Natural killer cell (primary cell): ENCODE measurements at regions not wholly inside any gene's neighbourhood (a gene's known extent, or its start where the extent isn't known, plus 50 kb on each side); places are given as distances from the start of the nearest gene placed in this dataset.

ENCODE experiments used
- ATAC-seq, 3 donors: fragments of 150-1000 bp in 2 of 3; fragments of 200-7000 bp in 1 of 3; cut with Tn5 transposase; 1 replicate in 1 of 3; 2 replicates in 2 of 3; pipeline ENCODE4 v1.10.0; 2021; ENCODE audit warnings: mild to moderate bottlenecking in 2 of 3, moderate library complexity in 2 of 3
- DNase-seq, 2 donors: peaks; one replicate each; pipeline versions ENCODE4 v3.0.0 to v3.0.0-alpha.2; 2013 to 2021; ENCODE audit warnings: mixed read lengths in 1 of 2
- H3K27ac ChIP-seq: one replicate; pipeline ENCODE4 v1.5.1; 2013; ENCODE audit warnings: mild to moderate bottlenecking, low read length
- H3K27me3 ChIP-seq: one replicate; pipeline ENCODE4 v1.6.1; 2013; ENCODE audit warnings: low read length; ENCODE audit not compliant: control insufficient read depth, insufficient read depth
- H3K36me3 ChIP-seq: one replicate; pipeline ENCODE4 v1.6.1; 2013; ENCODE audit warnings: low read length; ENCODE audit not compliant: control insufficient read depth, insufficient read depth
- H3K4me1 ChIP-seq: one replicate; pipeline ENCODE4 v1.6.1; 2013; ENCODE audit warnings: low read length; ENCODE audit not compliant: control insufficient read depth, insufficient read depth
- H3K4me3 ChIP-seq: one replicate; pipeline ENCODE4 v1.5.1; 2013; ENCODE audit warnings: low read length
- H3K9me3 ChIP-seq: one replicate; pipeline ENCODE4 v1.6.1; 2013; ENCODE audit warnings: low read length; ENCODE audit not compliant: control insufficient read depth, insufficient read depth
- H3K27ac Mint-ChIP-seq, 2 donors: one replicate each; pipeline ENCODE4 v1.8.0; 2022; ENCODE audit warnings: mild to moderate bottlenecking in 2 of 2, mixed read lengths in 2 of 2, moderate library complexity in 1 of 2
- H3K27me3 Mint-ChIP-seq, 2 donors: one replicate each; pipeline ENCODE4 v1.8.0; 2022; ENCODE audit warnings: low read depth in 2 of 2, mixed read lengths in 2 of 2
- H3K36me3 Mint-ChIP-seq: one replicate; pipeline ENCODE4 v1.8.0; 2022; ENCODE audit warnings: mixed read lengths
- H3K4me1 Mint-ChIP-seq, 2 donors: one replicate each; pipeline ENCODE4 v1.8.0; 2022; ENCODE audit warnings: mixed read lengths in 2 of 2
- H3K4me3 Mint-ChIP-seq: one replicate; pipeline ENCODE4 v1.8.0; 2022; ENCODE audit warnings: mild to moderate bottlenecking, moderate library complexity, mixed read lengths
- H3K9me3 Mint-ChIP-seq, 2 donors: one replicate each; pipeline ENCODE4 v1.8.0; 2022; ENCODE audit warnings: mixed read lengths in 2 of 2
- CTCF ChIP-seq: fragments of 200-600 bp; IDR thresholded peaks from one replicate; pipeline ENCODE4 v1.8.0; 2022; ENCODE audit warnings: antibody characterized with exemption
- WGBS: methylation state at CpG from one replicate; pipeline ENCODE4 v1.1.7; 2013; ENCODE audit warnings: missing lambda C conversion rate; ENCODE audit not compliant: insufficient coverage; 5-methylcytosine and 5-hydroxymethylcytosine counted together
- intact Hi-C: fragments of 100-400 bp; cut with micrococcal nuclease; formaldehyde crosslinking; loops from one replicate; pipeline ENCODE4 v1.14.2; 2022

DNA sequence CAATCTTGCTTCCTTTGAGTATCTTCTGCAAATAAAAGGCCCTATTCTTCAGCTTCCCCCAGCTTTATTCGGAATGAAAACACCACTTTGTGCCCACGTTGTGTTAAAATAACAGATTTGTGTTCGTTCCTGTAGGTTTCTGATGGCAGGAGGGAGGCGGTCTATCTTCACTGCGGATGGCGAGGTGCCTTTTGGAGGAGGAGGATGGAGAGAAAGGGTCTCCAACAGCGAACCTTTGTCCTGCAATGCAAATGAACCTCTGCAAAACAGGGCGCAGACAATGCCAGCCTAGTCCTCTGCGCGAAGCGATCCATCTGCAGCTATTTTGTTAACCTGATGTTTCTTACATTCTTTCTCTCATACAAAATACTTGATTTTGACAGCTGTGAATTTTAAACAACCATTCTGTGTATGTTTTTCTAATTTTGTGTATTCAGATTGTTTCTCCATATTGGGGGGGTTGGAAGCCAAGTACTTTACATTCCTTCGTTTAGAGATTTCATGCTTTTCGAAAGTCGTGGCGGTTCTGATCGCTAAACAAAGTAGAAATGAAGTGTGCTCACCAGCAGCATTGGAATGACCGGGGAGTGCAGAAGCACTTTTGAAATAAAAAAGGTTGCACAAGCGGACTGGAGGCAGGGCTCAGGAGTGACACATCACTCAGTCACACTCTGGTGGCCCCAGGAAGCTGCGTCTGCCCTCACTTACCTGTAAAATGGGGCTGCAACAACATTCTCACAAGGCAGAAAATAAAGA is 279.0 kb upstream of the IRX5 start:
- ATAC-seq: no peak
- Mint-ChIP-seq H3K27me3 (peaks cover 9 to 29% of the 10 kb centered on the region in 2 donors), H3K4me3 (no peak overlapping the region), H3K36me3 (no peaks in the 10 kb centered on the region), H3K4me1 (no peaks in the 10 kb centered on the region), H3K9me3 (no peaks in the 10 kb centered on the region), H3K27ac (no peak overlapping the region)
- TF ChIP-seq CTCF: no peak
- no peak for DNase-seq
- Histone ChIP-seq H3K4me3 (no peak overlapping the region), H3K4me1 (no peaks in the 10 kb centered on the region), H3K27me3 (no peaks in the 10 kb centered on the region), H3K9me3 (no peaks in the 10 kb centered on the region), H3K36me3 (no peaks in the 10 kb centered on the region), H3K27ac (no peak overlapping the region)
- WGBS: 54% methylated on average over 19 of the region's 19 CpGs
- intact Hi-C loops: no loop called here

DNA sequence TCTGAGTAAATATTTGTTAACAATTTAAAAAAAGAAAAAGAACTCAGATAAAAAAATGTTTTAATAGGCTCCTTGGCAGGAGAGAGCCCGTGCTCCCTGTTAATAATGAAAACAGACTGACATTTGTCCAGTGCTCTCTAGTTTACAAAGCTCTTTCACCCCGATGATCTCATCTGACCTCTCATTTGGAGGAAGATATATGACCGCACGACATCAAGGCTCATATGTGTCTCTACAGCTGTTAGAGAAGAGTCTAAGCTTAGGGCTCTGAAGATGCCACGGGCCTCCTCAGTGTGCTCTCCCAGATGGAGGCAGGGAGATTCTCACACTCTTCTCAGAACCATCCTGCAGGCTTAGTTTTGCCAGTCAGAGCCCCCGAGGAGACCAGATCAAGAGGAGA is 280.8 kb upstream of the IRX5 start:
- Mint-ChIP-seq H3K36me3 (no peaks in the 10 kb centered on the region), H3K4me3 (no peak overlapping the region), H3K9me3 (no peaks in the 10 kb centered on the region), H3K27ac (no peak overlapping the region), H3K4me1 (no peaks in the 10 kb centered on the region), H3K27me3 (peaks cover 9 to 12% of the 10 kb centered on the region in 2 donors)
- ATAC-seq (no peak), DNase-seq (no peak)
- H3K27me3 ChIP-seq: no peaks in the 10 kb centered on the region
- no peaks in the 10 kb centered on the region for H3K4me1 ChIP-seq
- no peak overlapping the region for H3K4me3 ChIP-seq
- H3K27ac ChIP-seq: no peak overlapping the region
- no peak for TF ChIP-seq CTCF
- H3K36me3 ChIP-seq: no peaks in the 10 kb centered on the region
- 89% methylated on average over 4 of the region's 6 CpGs for WGBS
- no peaks in the 10 kb centered on the region for H3K9me3 ChIP-seq
- intact Hi-C loops: no loop called here

- Mint-ChIP-seq H3K4me3 (no peak overlapping the region), H3K9me3 (no peaks in the 10 kb centered on the region), H3K27me3 (peaks cover 0 to 10% of the 10 kb centered on the region in 2 donors), H3K4me1 (no peaks in the 10 kb centered on the region), H3K27ac (no peak overlapping the region), H3K36me3 (no peaks in the 10 kb centered on the region)
- Histone ChIP-seq H3K4me3 (no peak overlapping the region), H3K4me1 (no peaks in the 10 kb centered on the region), H3K9me3 (no peaks in the 10 kb centered on the region), H3K27me3 (no peaks in the 10 kb centered on the region), H3K27ac (no peak overlapping the region), H3K36me3 (no peaks in the 10 kb centered on the region)
- no peak for DNase-seq
- no peak for ATAC-seq
- intact Hi-C loops: no loop called here
- 75% methylated on average over 10 of the region's 10 CpGs for WGBS
- no peak for TF ChIP-seq CTCF
These were observed 282.1 kb upstream of the IRX5 start for GRCh38 chr16:54648575-54648974.

GRCh38 chr16:54647725-54648221 is 282.9 kb upstream of the IRX5 start:
- no peak for TF ChIP-seq CTCF
- no peaks in the 10 kb centered on the region for H3K9me3 Mint-ChIP-seq
- H3K36me3 Mint-ChIP-seq: no peaks in the 10 kb centered on the region
- Histone ChIP-seq H3K4me1 (no peaks in the 10 kb centered on the region), H3K9me3 (no peaks in the 10 kb centered on the region), H3K27me3 (no peaks in the 10 kb centered on the region), H3K4me3 (no peak overlapping the region), H3K27ac (no peak overlapping the region), H3K36me3 (no peaks in the 10 kb centered on the region)
- ATAC-seq: no peak
- no peak overlapping the region for H3K27ac Mint-ChIP-seq
- H3K4me3 Mint-ChIP-seq: no peak overlapping the region
- intact Hi-C loops: no loop called here
- H3K4me1 Mint-ChIP-seq: no peaks in the 10 kb centered on the region
- 55% methylated on average over 1 of the region's 3 CpGs for WGBS
- DNase-seq: no peak
- H3K27me3 Mint-ChIP-seq: peaks cover 0 to 13% of the 10 kb centered on the region in 2 donors
